Rectal smooth muscle tissue (tissue), 1 donor: ENCODE measurements at regions not wholly inside any gene's neighbourhood (a gene's known extent, or its start where the extent isn't known, plus 50 kb on each side); places are given as distances from the start of the nearest gene placed in this dataset.
"Not testable (repeated sequence)": the region's sequence is repeated elsewhere in the genome, so short reads cannot be mapped to it uniquely, and the experiment has no call there.

Source experiments
- H3K27ac ChIP-seq: one replicate; pipeline ENCODE4 v1.7.0; 2013; ENCODE audit warnings: low read depth, low read length, inconsistent platforms
- H3K27me3 ChIP-seq: one replicate; pipeline ENCODE4 v1.7.0; 2013; ENCODE audit warnings: low read length; ENCODE audit not compliant: control insufficient read depth, insufficient read depth
- H3K36me3 ChIP-seq: one replicate; pipeline ENCODE4 v1.7.0; 2013; ENCODE audit warnings: low read length; ENCODE audit not compliant: control insufficient read depth, insufficient read depth
- H3K4me1 ChIP-seq: one replicate; pipeline ENCODE4 v1.7.0; 2013; ENCODE audit warnings: low read length; ENCODE audit not compliant: control insufficient read depth, insufficient read depth
- H3K4me3 ChIP-seq: one replicate; pipeline ENCODE4 v1.7.0; 2013; ENCODE audit warnings: low read length
- H3K9ac ChIP-seq: one replicate; pipeline ENCODE4 v1.7.0; 2013; ENCODE audit warnings: low read length

DNA sequence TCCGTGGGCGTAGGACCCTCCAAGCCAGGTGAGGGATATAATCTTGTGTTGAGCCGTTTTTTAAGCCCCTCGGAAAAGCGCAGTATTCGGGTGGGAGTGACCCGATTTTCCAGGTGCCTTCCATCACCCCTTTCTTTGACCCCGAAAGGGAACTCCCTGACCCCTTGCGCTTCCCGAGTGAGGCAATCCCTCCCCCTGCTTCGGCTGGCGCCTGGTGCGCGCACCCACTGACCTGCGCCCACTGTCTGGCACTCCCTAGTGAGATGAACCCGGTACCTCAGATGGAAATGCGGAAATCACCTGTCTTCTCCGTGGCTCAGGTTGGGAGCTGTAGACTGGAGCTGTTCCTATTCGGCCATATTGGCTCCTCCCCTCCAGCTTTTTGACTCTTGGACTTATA, 1365.0 kb downstream of the GRIK2 start:
- H3K27ac ChIP-seq, H3K36me3 ChIP-seq, H3K4me1 ChIP-seq, H3K27me3 ChIP-seq, H3K4me3 ChIP-seq, H3K9ac ChIP-seq: not testable (repeated sequence)

GRCh38 chr6:102749210-102749971, 1355.9 kb downstream of the GRIK2 start:
- H3K4me1 ChIP-seq, result no peaks in the 10 kb centered on the region
- H3K36me3 ChIP-seq, result no peaks in the 10 kb centered on the region
- no peak overlapping the region for H3K9ac ChIP-seq
- H3K27me3 ChIP-seq, result no peaks in the 10 kb centered on the region
- no peak overlapping the region for H3K27ac ChIP-seq
- H3K4me3 ChIP-seq, result no peak overlapping the region

DNA sequence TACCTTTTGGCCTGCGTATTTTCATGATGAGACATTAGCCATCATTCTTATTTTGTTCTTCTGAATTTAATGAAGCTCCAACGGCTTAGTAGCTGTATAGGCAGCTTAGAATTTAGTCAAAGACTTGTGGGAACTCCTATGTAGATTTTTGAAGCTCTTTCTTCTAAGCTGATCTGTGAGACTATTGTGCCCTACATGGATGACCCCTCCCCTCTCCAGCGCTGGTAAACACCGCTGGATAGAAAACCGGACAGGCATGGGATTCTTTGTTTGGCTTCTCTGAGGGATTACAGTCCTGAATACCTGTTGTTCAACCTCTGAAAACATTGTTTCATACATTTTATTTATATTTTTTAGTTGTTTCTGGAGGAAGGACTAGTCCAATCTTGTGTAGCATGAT, 1353.4 kb downstream of the GRIK2 start:
- Histone ChIP-seq H3K9ac (no peak overlapping the region), H3K4me3 (no peak overlapping the region), H3K27me3 (no peaks in the 10 kb centered on the region), H3K36me3 (no peaks in the 10 kb centered on the region), H3K27ac (no peak overlapping the region), H3K4me1 (no peaks in the 10 kb centered on the region)

GRCh38 chr6:102742754-102743356, 1349.3 kb downstream of the GRIK2 start:
- Histone ChIP-seq H3K27ac (no peak overlapping the region), H3K36me3 (no peaks in the 10 kb centered on the region), H3K27me3 (no peaks in the 10 kb centered on the region), H3K4me1 (no peaks in the 10 kb centered on the region), H3K4me3 (no peak overlapping the region), H3K9ac (no peak overlapping the region)

DNA sequence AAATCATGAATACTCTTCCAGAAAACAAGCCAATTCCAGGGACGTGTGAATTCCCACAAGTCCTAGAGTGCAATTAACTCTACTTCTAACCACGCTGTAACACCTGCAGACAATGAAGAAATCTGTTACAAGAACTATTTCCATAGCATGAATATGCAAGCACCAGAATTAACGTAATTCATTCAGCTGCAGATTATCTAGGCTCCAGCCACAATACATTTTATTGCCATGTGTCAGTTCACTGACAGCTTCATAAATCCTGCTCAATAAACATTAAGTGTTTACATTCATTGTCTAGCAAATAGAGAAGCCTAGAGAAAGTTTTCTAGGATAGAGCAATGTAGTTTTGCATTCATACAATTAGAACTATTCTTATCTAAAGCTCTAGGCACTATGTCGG, 1348.5 kb downstream of the GRIK2 start:
- Histone ChIP-seq H3K27ac (no peak overlapping the region), H3K4me3 (no peak overlapping the region), H3K27me3 (no peaks in the 10 kb centered on the region), H3K36me3 (no peaks in the 10 kb centered on the region), H3K4me1 (no peaks in the 10 kb centered on the region), H3K9ac (no peak overlapping the region)

DNA sequence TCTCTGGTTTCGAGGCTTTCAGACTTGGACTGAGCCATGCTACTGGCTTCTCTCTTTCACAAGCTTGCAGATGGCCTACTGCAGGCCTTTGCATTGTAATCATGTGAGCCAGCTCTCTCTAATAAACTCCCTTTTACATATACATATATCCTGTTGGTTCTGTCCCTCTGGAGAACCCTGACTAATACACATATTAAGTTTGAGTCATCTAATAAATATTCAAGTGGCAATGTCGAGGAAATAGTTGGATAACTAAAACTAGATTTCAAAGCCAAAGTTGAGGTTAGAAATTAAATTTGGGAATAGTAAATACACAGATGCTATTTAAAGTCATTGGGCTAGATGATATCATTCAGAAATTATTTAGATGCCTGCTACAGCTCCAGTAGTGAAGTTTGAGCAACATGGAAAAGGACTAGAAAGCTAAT, 1343.4 kb downstream of the GRIK2 start:
- Histone ChIP-seq H3K4me1 (no peaks in the 10 kb centered on the region), H3K4me3 (no peak overlapping the region), H3K36me3 (no peaks in the 10 kb centered on the region), H3K9ac (no peak overlapping the region), H3K27me3 (no peaks in the 10 kb centered on the region), H3K27ac (no peak overlapping the region)

DNA sequence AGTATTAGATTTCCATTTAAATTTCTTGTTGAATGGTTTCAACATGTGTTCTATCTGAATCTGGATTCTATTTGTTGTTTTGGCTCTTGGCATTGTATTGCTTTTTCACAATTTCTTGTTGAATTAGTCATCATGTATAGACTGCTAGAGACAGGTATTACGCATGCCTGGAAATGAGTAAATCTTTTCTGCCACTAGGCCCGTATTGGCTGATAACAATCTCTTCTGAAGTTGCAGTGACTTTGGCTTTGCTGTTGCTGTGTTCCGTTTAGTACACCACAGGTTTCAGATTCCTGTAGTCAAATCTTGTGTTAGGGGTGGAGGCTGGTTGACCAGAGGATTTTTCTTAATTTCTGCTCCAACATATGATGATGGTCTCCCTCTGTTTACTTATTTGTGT, 1339.4 kb downstream of the GRIK2 start:
- H3K27me3 ChIP-seq, result no peaks in the 10 kb centered on the region
- H3K4me1 ChIP-seq, result no peaks in the 10 kb centered on the region
- no peak overlapping the region for H3K9ac ChIP-seq
- no peak overlapping the region for H3K27ac ChIP-seq
- H3K4me3 ChIP-seq, result no peak overlapping the region
- no peaks in the 10 kb centered on the region for H3K36me3 ChIP-seq

DNA sequence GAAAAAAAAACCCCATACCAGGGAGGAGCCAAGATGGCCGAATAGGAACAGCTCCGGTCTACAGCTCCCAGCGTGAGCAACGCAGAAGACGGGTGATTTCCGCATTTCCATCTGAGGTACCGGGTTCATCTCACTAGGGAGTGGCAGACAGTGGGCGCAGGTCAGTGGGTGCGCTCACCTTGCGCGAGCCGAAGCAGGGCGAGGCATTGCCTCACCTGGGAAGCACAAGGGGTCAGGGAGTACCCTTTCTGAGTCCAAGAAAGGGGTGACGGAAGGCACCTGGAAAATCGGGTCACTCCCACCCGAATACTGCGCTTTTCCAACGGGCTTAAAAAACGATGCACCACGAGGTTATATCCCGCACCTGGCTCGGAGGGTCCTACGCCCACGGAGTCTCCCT, 1328.6 kb downstream of the GRIK2 start:
- H3K4me1 ChIP-seq, H3K27ac ChIP-seq, H3K27me3 ChIP-seq, H3K9ac ChIP-seq, H3K36me3 ChIP-seq, H3K4me3 ChIP-seq: not testable (repeated sequence)

GRCh38 chr6:102717737-102718456, 1324.4 kb downstream of the GRIK2 start:
- Histone ChIP-seq H3K36me3 (no peaks in the 10 kb centered on the region), H3K4me3 (no peak overlapping the region), H3K4me1 (no peaks in the 10 kb centered on the region), H3K27ac (no peak overlapping the region), H3K27me3 (no peaks in the 10 kb centered on the region), H3K9ac (no peak overlapping the region)

DNA sequence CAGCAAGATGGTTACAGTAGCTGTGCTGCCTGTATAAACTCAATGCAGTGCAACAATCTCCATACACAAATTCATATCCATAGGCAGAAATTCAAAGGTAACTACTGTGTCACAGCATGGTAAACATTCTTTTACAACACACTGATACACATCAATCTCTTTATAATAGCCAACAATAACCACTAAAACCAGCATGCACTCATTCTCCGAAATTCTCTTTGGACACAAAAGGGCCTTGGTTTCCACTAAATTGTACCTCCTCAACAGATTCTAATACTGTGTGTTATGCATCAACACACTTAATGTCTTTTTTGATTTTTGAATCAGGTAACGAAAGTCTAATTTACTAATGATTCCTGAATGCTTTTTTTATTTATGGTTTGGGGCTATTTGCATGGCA, 1323.7 kb downstream of the GRIK2 start:
- Histone ChIP-seq H3K9ac (no peak overlapping the region), H3K36me3 (no peaks in the 10 kb centered on the region), H3K4me1 (no peaks in the 10 kb centered on the region), H3K4me3 (no peak overlapping the region), H3K27ac (no peak overlapping the region), H3K27me3 (no peaks in the 10 kb centered on the region)

DNA sequence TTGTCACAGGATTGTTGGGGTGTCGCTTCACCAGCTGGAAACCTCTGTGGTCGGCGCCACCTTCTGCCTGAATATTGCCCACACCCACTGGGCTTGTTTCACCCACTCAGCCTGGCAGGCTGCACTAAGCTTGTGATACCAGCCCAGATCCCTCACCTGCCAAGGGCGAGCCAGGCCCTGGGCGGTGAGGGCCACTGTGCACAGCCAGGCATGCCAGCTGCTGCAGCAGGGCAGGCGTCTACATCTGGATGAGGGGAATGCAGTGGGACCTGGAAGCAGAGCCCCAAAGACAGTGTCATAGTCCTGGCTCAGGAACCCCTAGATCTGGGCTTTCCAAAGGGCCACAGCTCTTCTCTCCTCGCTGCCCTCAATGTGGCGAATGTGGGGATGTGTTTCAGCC, 1307.5 kb downstream of the GRIK2 start:
- H3K4me3 ChIP-seq, result no peak overlapping the region
- H3K36me3 ChIP-seq, result no peaks in the 10 kb centered on the region
- H3K27me3 ChIP-seq, result no peaks in the 10 kb centered on the region
- no peak overlapping the region for H3K27ac ChIP-seq
- no peak overlapping the region for H3K9ac ChIP-seq
- no peaks in the 10 kb centered on the region for H3K4me1 ChIP-seq

- Histone ChIP-seq H3K27me3 (no peaks in the 10 kb centered on the region), H3K9ac (no peak overlapping the region), H3K4me3 (no peak overlapping the region), H3K27ac (no peak overlapping the region), H3K4me1 (no peaks in the 10 kb centered on the region), H3K36me3 (no peaks in the 10 kb centered on the region)
Observed at GRCh38 chr6:102686461-102686860, 1293.0 kb downstream of the GRIK2 start.
